ENCODE measurements at regions not wholly inside any gene's neighbourhood (a gene's known extent, or its start where the extent isn't known, plus 50 kb on each side); places are given as distances from the start of the nearest gene placed in this dataset.

DNA sequence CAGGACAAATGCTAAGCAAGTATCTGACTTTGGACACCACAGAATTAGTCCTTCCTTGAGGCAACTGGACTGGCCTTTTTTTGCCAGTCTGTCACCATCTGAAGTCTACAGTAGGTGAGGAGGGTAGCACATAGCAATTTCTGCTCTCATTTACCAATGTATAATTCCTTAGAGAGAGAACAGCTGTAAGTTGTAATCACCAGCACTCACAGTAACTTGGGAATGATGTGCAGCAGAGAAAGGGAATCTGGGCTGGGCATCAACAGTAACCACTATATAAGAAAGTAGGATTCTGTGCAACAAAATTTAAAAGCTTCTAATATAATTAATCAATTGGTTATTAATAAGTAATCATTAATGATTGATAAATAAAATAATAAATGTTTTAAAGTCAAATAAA lies 86.3 kb upstream of the FAT3 start:
- H3K4me3 ChIP-seq (ENCODE audit: low read depth, low read length) = no peak overlapping the region
- TF ChIP-seq, protein P1, sequence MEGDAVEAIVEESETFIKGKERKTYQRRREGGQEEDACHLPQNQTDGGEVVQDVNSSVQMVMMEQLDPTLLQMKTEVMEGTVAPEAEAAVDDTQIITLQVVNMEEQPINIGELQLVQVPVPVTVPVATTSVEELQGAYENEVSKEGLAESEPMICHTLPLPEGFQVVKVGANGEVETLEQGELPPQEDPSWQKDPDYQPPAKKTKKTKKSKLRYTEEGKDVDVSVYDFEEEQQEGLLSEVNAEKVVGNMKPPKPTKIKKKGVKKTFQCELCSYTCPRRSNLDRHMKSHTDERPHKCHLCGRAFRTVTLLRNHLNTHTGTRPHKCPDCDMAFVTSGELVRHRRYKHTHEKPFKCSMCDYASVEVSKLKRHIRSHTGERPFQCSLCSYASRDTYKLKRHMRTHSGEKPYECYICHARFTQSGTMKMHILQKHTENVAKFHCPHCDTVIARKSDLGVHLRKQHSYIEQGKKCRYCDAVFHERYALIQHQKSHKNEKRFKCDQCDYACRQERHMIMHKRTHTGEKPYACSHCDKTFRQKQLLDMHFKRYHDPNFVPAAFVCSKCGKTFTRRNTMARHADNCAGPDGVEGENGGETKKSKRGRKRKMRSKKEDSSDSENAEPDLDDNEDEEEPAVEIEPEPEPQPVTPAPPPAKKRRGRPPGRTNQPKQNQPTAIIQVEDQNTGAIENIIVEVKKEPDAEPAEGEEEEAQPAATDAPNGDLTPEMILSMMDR (IDR thresholded peaks at IDR 0.05; ENCODE audit: borderline replicate concordance, insufficient read depth, low read depth, low read length) = no peak

DNA sequence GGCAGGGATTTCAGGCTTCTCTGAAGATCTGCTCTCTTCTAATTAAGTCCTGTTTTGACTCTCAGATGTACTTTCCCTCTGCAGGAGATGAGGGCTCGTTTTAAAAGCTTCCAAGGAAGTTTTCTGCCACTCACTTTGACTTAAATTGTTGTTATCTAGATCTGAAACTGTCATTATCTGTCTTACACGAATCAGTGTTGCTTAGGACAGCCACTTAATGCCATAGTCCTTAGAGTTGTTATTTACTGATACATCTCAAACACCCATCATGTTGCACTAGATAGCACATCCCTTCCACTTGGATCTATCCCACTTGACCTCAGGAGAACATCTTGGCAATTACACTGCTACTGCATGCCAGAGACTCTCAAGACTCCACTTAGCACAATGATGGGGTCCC lies 86.9 kb upstream of the FAT3 start:
- H3K4me3 ChIP-seq (ENCODE audit: low read depth, low read length) = no peak overlapping the region
- TF ChIP-seq, protein P1 (IDR thresholded peaks at IDR 0.05; ENCODE audit: borderline replicate concordance, insufficient read depth, low read depth, low read length) = no peak

DNA sequence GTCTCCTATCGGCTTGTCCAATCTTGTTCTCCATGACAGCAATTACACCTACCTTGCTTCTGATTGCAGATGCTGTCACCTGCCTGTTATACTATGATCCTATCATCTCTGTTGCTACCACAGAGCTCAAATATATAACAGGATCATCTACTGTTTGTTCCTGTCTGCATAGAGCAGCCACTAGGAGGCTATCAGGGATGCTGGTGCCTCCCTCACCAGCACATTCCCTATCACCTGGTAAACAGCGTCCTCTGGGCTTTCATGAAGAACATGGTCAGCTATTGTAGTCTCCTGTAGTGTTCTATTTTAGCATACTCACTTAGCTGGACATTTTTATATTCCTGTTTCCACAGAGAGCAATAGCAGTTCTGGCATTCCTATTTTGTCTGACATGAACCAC lies 87.8 kb upstream of the FAT3 start:
- no peak overlapping the region for H3K4me3 ChIP-seq (ENCODE audit: low read depth, low read length)
- TF ChIP-seq, protein P1 (IDR thresholded peaks at IDR 0.05; ENCODE audit: borderline replicate concordance, insufficient read depth, low read depth, low read length) = no peak

DNA sequence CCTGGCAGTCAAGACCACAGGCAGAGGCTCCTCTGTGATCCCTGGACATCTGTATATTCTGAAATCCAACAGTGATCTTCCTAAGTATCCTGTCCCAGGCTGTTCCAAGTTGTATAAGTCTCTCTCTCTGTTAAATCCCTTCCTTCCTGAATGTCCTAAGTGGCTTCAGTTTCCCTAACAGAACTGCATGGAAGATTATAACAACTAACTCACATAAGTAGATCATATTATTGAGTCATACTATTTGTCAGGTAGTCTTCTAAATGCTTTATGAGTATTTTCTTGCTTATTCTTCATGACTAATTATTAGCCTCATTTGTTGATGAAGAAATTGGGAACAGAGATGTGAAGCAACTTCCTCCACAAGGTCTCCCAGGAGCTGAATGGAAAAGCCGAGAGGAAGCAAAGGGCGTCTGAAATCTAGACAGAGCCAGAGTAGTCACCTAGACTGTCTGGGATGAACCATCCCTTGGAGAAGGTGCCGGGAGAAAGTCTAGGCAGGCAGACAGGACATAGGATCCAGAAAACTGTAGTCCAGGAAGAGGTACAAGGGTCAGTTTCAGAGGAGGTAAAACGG lies 93.2 kb upstream of the FAT3 start:
- no peak overlapping the region for H3K4me3 ChIP-seq (ENCODE audit: low read depth, low read length)
- TF ChIP-seq, protein P1 (IDR thresholded peaks at IDR 0.05; ENCODE audit: borderline replicate concordance, insufficient read depth, low read depth, low read length) = no peak

DNA sequence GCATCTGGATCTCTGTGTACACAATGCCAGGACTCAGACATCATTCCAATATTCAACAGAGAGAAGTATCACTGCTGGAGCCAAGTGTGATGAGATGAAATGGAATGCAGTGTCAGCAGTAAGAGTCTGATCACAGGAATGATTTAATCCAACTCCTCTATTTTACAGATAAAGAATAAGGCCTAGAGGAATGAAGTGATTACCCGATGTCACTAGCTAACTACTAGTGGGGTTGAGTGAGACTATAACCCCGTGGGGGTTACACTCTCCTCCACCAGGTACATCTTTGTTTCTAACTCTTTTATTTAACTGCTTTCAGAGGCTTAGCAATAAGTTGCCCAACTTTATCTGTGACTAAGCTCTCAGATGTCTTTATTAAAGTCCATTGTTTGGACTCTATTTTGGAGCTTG lies 94.2 kb upstream of the FAT3 start:
- no peak overlapping the region for H3K4me3 ChIP-seq (ENCODE audit: low read depth, low read length)
- TF ChIP-seq, protein P1 (IDR thresholded peaks at IDR 0.05; ENCODE audit: borderline replicate concordance, insufficient read depth, low read depth, low read length) = no peak

DNA sequence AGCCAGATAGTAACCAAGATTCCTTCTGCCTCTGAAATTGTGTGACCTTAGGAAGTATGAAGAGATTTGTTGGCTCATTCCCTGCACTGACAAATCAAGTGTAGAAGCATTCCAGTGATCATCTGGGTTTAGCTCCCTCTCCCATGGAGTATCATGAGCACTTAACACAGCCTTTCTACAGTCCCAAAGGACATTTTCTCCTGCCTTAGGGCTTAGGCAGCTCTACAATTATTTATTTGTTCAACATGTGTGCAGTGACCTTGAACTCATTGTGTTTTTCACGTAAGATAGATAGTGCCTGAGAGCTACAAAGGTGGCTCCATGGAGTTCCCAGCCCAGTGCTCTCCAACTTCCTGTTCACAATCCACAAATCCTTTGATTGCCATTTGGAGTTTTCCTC lies 94.8 kb upstream of the FAT3 start:
- TF ChIP-seq, protein P1 (IDR thresholded peaks at IDR 0.05; ENCODE audit: borderline replicate concordance, insufficient read depth, low read depth, low read length) = no peak
- no peak overlapping the region for H3K4me3 ChIP-seq (ENCODE audit: low read depth, low read length)

DNA sequence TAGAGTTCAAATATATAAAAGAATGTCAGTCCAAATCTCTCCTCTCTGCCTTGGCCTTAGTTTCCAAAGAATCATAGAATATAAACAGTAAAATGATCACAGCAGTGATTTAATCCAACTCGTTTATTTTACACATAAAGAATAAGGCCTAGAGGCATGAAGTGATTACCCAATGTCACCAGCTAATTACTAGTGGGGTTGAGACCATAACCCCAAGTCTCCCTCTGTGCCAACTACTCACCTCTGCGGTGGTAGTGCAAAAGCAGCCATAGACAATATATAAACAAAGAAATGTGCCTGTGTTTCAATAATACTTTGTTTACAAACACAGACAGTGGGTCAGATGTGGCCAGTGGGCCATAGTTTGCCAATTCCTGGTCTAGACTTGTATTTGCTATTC lies 96.6 kb upstream of the FAT3 start:
- no peak overlapping the region for H3K4me3 ChIP-seq (ENCODE audit: low read depth, low read length)
- TF ChIP-seq, protein P1 (IDR thresholded peaks at IDR 0.05; ENCODE audit: borderline replicate concordance, insufficient read depth, low read depth, low read length) = no peak
